ENCODE measurements at regions not wholly inside any gene's neighbourhood (a gene's known extent, or its start where the extent isn't known, plus 50 kb on each side); places are given as distances from the start of the nearest gene placed in this dataset.

GRCh38 chr14:45785240-45785639 is 532.2 kb upstream of the MIS18BP1 start:
- TF ChIP-seq CTCF (IDR thresholded peaks at IDR 0.05; ENCODE audit: insufficient read depth, low read length), result no peak
- no peak for TF ChIP-seq POLR2AphosphoS5 (IDR thresholded peaks at IDR 0.05; ENCODE audit: low read depth)
- TF ChIP-seq REST (IDR thresholded peaks at IDR 0.05; ENCODE audit: insufficient replicate concordance, low read depth), result no peak
- no peak for TF ChIP-seq GABPA (IDR thresholded peaks at IDR 0.05; ENCODE audit: low read depth)
- no peak for TF ChIP-seq SPI1 (IDR thresholded peaks at IDR 0.05; ENCODE audit: borderline replicate concordance, low read depth)

All from HL-60 (cell line).